ENCODE measurements at regions not wholly inside any gene's neighbourhood (a gene's known extent, or its start where the extent isn't known, plus 50 kb on each side); places are given as distances from the start of the nearest gene placed in this dataset.

GRCh38 chr12:25723336-25723735, 170.3 kb upstream of the LMNTD1 start:
- TF ChIP-seq SP1 (IDR thresholded peaks at IDR 0.05), result no peak
- TF ChIP-seq RXRA (IDR thresholded peaks at IDR 0.05), result no peak
- no peak for TF ChIP-seq JUND (IDR thresholded peaks at IDR 0.05)
- no peak for TF ChIP-seq REST (IDR thresholded peaks at IDR 0.05)
- no peak for TF ChIP-seq CTCF (IDR thresholded peaks at IDR 0.05; ENCODE audit: low read depth, low read length, missing input control)
- no peak for TF ChIP-seq ATF3 (IDR thresholded peaks at IDR 0.05)
- TF ChIP-seq NR2F2 (IDR thresholded peaks at IDR 0.05), result no peak
- no peak for TF ChIP-seq GABPA (IDR thresholded peaks at IDR 0.05 in 1 of 2, conservative IDR thresholded peaks at IDR 0.05 in 1 of 2)
- no peak for TF ChIP-seq RAD21 (IDR thresholded peaks at IDR 0.05)
- no peak for TF ChIP-seq FOXA1 (IDR thresholded peaks at IDR 0.05)
- no peak for TF ChIP-seq HNF4A (conservative IDR thresholded peaks at IDR 0.05)
- TF ChIP-seq YY1 (IDR thresholded peaks at IDR 0.05), result no peak
- no peak for TF ChIP-seq MAX (IDR thresholded peaks at IDR 0.05)
- TF ChIP-seq FOXA2 (IDR thresholded peaks at IDR 0.05), result no peak
- TF ChIP-seq EGR1 (IDR thresholded peaks at IDR 0.05; ENCODE audit: low read depth in 2 of 2), result no peak
- no peak for TF ChIP-seq HNF4G (IDR thresholded peaks at IDR 0.05)
- no peak for DNase-seq (ENCODE audit: low spot score)
- no peak overlapping the region for H3K4me3 ChIP-seq (ENCODE audit: low read depth in 1 of 3, low read length in 3 of 3)
- no peak overlapping the region for H3K9ac ChIP-seq (ENCODE audit: low read depth in 1 of 2, low read length in 2 of 2)
- peaks cover 0 to 5% (median 0%) of the 10 kb centered on the region in 4 donors for H3K27me3 ChIP-seq (ENCODE audit: control insufficient read depth in 4 of 4, insufficient read depth in 4 of 4, low read length in 3 of 4)
- H3K9me3 ChIP-seq (ENCODE audit: control insufficient read depth in 4 of 4, low read length in 3 of 4), result peaks cover 0 to 3% (median under 1%) of the 10 kb centered on the region in 4 donors
- no peak overlapping the region for H3K27ac ChIP-seq (ENCODE audit: low read depth in 1 of 2, low read length in 2 of 2)
- WGBS, result 81% methylated on average over 1 of the region's 1 CpG
- H3K4me1 ChIP-seq (ENCODE audit: control insufficient read depth in 4 of 4, insufficient read depth in 4 of 4, low read length in 3 of 4), result no peaks in the 10 kb centered on the region
- H3K36me3 ChIP-seq (ENCODE audit: control insufficient read depth in 4 of 4, insufficient read depth in 3 of 4, low read depth in 1 of 4, low read length in 3 of 4), result no peaks in the 10 kb centered on the region

GRCh38 chr12:25723921-25724491, 170.9 kb upstream of the LMNTD1 start:
- 56% methylated on average over 4 of the region's 4 CpGs for WGBS
- DNase-seq (ENCODE audit: low spot score), result no peak

More at GRCh38 chr12:25723921-25724491, 170.9 kb upstream of the LMNTD1 start:
- no peak overlapping the region for H3K4me3 ChIP-seq (ENCODE audit: low read depth in 1 of 3, low read length in 3 of 3)
- no peaks in the 10 kb centered on the region for H3K4me1 ChIP-seq (ENCODE audit: control insufficient read depth in 4 of 4, insufficient read depth in 4 of 4, low read length in 3 of 4)
- peaks cover 0 to 1% (median 0%) of the 10 kb centered on the region in 4 donors for H3K27me3 ChIP-seq (ENCODE audit: control insufficient read depth in 4 of 4, insufficient read depth in 4 of 4, low read length in 3 of 4)
- TF ChIP-seq FOXA1 (IDR thresholded peaks at IDR 0.05) (no peak), TAF1 (conservative IDR thresholded peaks at IDR 0.05) (no peak), HNF4A (conservative IDR thresholded peaks at IDR 0.05) (no peak), MAX (IDR thresholded peaks at IDR 0.05) (no peak), ATF3 (IDR thresholded peaks at IDR 0.05) (no peak), NR2F2 (IDR thresholded peaks at IDR 0.05) (no peak), EGR1 (IDR thresholded peaks at IDR 0.05; ENCODE audit: low read depth in 2 of 2) (no peak), RAD21 (IDR thresholded peaks at IDR 0.05) (no peak), GABPA (IDR thresholded peaks at IDR 0.05 in 1 of 2, conservative IDR thresholded peaks at IDR 0.05 in 1 of 2) (no peak), YY1 (IDR thresholded peaks at IDR 0.05) (no peak), REST (IDR thresholded peaks at IDR 0.05) (no peak), JUND (IDR thresholded peaks at IDR 0.05) (no peak)
- H3K36me3 ChIP-seq (ENCODE audit: control insufficient read depth in 4 of 4, insufficient read depth in 3 of 4, low read depth in 1 of 4, low read length in 3 of 4), result no peaks in the 10 kb centered on the region
- peaks cover 0 to 1% (median under 1%) of the 10 kb centered on the region in 4 donors for H3K9me3 ChIP-seq (ENCODE audit: control insufficient read depth in 4 of 4, low read length in 3 of 4)
- H3K27ac ChIP-seq (ENCODE audit: low read depth in 1 of 2, low read length in 2 of 2), result no peak overlapping the region
- no peak overlapping the region for H3K9ac ChIP-seq (ENCODE audit: low read depth in 1 of 2, low read length in 2 of 2)

Measured in liver (tissue), 8 donors.